A673 (cell line): ENCODE measurements at regions not wholly inside any gene's neighbourhood (a gene's known extent, or its start where the extent isn't known, plus 50 kb on each side); places are given as distances from the start of the nearest gene placed in this dataset.

Source experiments
- CTCF ChIP-seq: fragments of 300-800, 200-600 bp; sonication (generic); conservative IDR thresholded peaks from 2 replicates; pipeline ENCODE4 v1.5.1; 2017; ENCODE audit warnings: low read depth, mild to moderate bottlenecking, antibody characterized with exemption, low read length, moderate library complexity, mixed read lengths
- EZH2 ChIP-seq: fragments of 200-600 bp; sonication (generic); IDR thresholded peaks from 2 replicates; pipeline ENCODE4 v1.6.1; 2017; ENCODE audit warnings: borderline replicate concordance, low read depth, mild to moderate bottlenecking, mixed read lengths, antibody characterized with exemption, low read length; ENCODE audit not compliant: poor library complexity, severe bottlenecking

DNA sequence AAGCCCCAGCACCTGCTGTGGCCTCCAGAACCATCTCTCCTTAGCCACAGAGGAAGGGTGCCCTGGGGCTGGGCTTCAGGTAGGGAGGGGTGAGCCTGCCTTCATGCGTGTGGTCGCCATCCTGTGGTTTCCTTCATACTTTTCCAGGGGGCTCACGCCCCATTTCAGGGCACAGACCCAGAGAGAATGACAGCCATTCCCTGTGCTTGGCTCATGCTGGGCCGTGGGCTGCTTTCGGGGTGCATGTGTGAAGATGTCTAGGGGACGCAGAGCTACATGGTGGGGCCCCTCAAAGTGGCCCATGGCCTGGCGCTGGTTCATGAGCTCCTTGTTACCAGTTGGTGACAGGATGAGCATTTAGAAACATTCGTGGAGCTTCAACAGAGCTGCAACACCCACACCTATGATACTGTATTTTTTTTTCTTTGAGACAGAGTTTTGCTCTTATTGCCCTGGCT, 190.3 kb upstream of the SLC24A3 start:
- TF ChIP-seq CTCF (no peak), EZH2 (no peak)
